T-cell (primary cell): ENCODE measurements at regions not wholly inside any gene's neighbourhood (a gene's known extent, or its start where the extent isn't known, plus 50 kb on each side); places are given as distances from the start of the nearest gene placed in this dataset.

ENCODE experiments used
- ATAC-seq, 4 experiments: fragments of 200-7000 bp in 3 of 4; fragments of 150-1000 bp in 1 of 4; cut with Tn5 transposase; replicated peaks in 1 of 4; 1 replicate in 3 of 4; 2 replicates in 1 of 4; pipeline ENCODE4 v1.10.0; 2021; ENCODE audit warnings: moderate library complexity in 3 of 4, mild to moderate bottlenecking in 2 of 4, moderate number of reproducible peaks in 1 of 4
- CTCF ChIA-PET, 2 donors: fragments of 300-600 bp; sonication (Branson Sonifier 250); formaldehyde crosslinking; loops; one replicate each; lab custom pipeline; 2022; ENCODE audit warnings: antibody characterized with exemption in 2 of 2; lab: Charles Lee
- POLR2A ChIA-PET, 2 donors: fragments of 300-600 bp; sonication (Branson Sonifier 250); formaldehyde crosslinking; loops; one replicate each; lab custom pipeline; 2022; ENCODE audit warnings: antibody characterized with exemption in 2 of 2; lab: Charles Lee
- DNase-seq, 35 experiments: peaks; one replicate each; pipeline versions ENCODE4 v3.0.0 to v3.0.0-alpha.2; 2013 to 2023
- H3K27ac ChIP-seq: one replicate; pipeline ENCODE4 v1.5.1; 2013; ENCODE audit warnings: low read length
- H3K27me3 ChIP-seq, 2 experiments: replicated peaks in 1 of 2; 1 replicate in 1 of 2; 2 replicates in 1 of 2; pipeline versions ENCODE4 v1.6.1 to v1.7.0; 2013; ENCODE audit warnings: low read length in 1 of 2, mixed read lengths in 1 of 2; ENCODE audit not compliant: control insufficient read depth in 2 of 2, insufficient read depth in 2 of 2; ENCODE audit errors: extremely low read depth in 1 of 2
- H3K36me3 ChIP-seq, 2 donors: 1 replicate in 1 of 2; 2 replicates in 1 of 2; pipeline versions ENCODE4 v1.6.1 to v1.7.0; 2013; ENCODE audit warnings: low read length in 1 of 2; ENCODE audit not compliant: control insufficient read depth in 2 of 2, insufficient read depth in 1 of 2; ENCODE audit errors: extremely low read depth in 1 of 2
- H3K4me1 ChIP-seq, 2 experiments: 1 replicate in 1 of 2; 2 replicates in 1 of 2; pipeline versions ENCODE4 v1.6.1 to v1.7.0; 2013; ENCODE audit warnings: low read length in 2 of 2, mixed read lengths in 1 of 2; ENCODE audit not compliant: insufficient read depth in 2 of 2, control insufficient read depth in 1 of 2; ENCODE audit errors: extremely low read depth in 1 of 2
- H3K4me3 ChIP-seq, 2 donors: 1 replicate in 1 of 2; 2 replicates in 1 of 2; pipeline versions ENCODE4 v1.5.1 to v1.7.0; 2013; ENCODE audit warnings: mild to moderate bottlenecking in 2 of 2, low read length in 1 of 2, moderate library complexity in 1 of 2; ENCODE audit not compliant: control insufficient read depth in 1 of 2; ENCODE audit errors: extremely low read depth in 1 of 2
- H3K9me3 ChIP-seq: 2 replicates; pipeline ENCODE4 v1.7.0; 2013
- H3K27ac Mint-ChIP-seq, 2 donors: one replicate each; pipeline ENCODE4 v1.8.0; 2020 to 2021; ENCODE audit warnings: mild to moderate bottlenecking in 2 of 2, mixed read lengths in 2 of 2
- H3K27me3 Mint-ChIP-seq, 2 donors: one replicate each; pipeline ENCODE4 v1.8.0; 2021 to 2022; ENCODE audit warnings: mixed read lengths in 2 of 2
- H3K36me3 Mint-ChIP-seq: one replicate; pipeline ENCODE4 v1.8.0; 2021; ENCODE audit warnings: mixed read lengths
- H3K4me1 Mint-ChIP-seq, 3 donors: one replicate each; pipeline ENCODE4 v1.8.0; 2020 to 2022; ENCODE audit warnings: mixed read lengths in 3 of 3, mild to moderate bottlenecking in 1 of 3
- H3K4me3 Mint-ChIP-seq, 3 donors: one replicate each; pipeline ENCODE4 v1.8.0; 2020 to 2022; ENCODE audit warnings: mild to moderate bottlenecking in 3 of 3, mixed read lengths in 3 of 3, moderate library complexity in 3 of 3
- H3K9me3 Mint-ChIP-seq, 3 donors: one replicate each; pipeline ENCODE4 v1.8.0; 2020 to 2022; ENCODE audit warnings: mixed read lengths in 3 of 3
- WGBS: methylation state at CpG from one replicate; pipeline ENCODE4 v1.1.5; 2013; ENCODE audit warnings: missing lambda C conversion rate; ENCODE audit not compliant: insufficient coverage; 5-methylcytosine and 5-hydroxymethylcytosine counted together

DNA sequence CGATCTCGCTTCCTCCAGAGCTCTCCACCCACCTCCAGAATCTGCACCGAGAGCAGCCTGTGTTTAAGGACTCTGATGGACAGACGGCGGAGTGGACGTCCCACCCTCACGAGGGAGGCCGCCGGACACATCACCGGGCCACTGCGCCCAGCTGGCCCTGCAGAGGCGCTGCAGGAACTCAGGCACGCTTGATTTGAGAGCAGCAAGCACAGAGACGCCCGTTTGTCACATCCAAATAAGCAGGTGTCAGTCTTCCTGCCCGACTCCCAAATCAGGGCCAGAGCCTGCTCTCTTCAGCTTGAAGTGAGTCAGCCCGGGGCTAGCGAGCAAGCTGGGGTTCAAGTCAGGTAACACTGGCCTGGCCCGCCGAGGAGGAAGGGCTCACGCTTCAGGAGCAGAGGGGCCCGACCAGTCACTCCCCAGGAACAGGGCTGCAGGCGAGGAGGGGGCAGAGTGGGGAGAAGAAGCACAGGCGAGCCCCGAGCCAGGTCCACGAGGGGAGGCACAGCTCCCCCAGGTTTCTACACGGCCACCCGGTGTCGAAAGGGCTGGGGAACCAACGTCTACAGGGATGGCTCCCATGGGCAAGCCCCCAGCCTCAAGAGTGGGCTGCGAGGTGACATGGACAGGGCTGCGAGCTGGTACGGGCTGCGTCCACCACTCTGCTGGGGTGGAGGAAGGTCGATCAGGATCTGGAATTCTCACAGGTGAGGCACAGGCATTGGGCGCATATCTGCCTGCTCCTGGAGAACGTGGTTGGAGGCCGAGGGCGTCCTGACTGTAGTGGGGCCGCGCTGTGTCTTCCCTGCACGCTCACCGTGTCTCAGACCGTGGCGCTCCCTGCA, 52.5 kb upstream of the CTDP1 start:
- ChIA-PET CTCF (no interaction called here), POLR2A (no interaction called here)
- WGBS, result 85% methylated on average over 45 of the region's 45 CpGs
- no peaks in the 10 kb centered on the region for H3K4me1 ChIP-seq
- Mint-ChIP-seq H3K27ac (no peak overlapping the region), H3K9me3 (no peaks in the 10 kb centered on the region), H3K4me3 (no peak overlapping the region), H3K36me3 (no peaks in the 10 kb centered on the region), H3K27me3 (peaks cover 4 to 19% of the 10 kb centered on the region in 2 donors), H3K4me1 (peaks cover 4 to 9% (median 6%) of the 10 kb centered on the region in 3 donors)
- ATAC-seq (no peak), DNase-seq (no peak)
- H3K27me3 ChIP-seq, result peaks cover 0 to 42% of the 10 kb centered on the region in 2 experiments
- no peak overlapping the region for H3K27ac ChIP-seq
- no peaks in the 10 kb centered on the region for H3K9me3 ChIP-seq
- H3K4me3 ChIP-seq, result no peak overlapping the region
- no peaks in the 10 kb centered on the region for H3K36me3 ChIP-seq

DNA sequence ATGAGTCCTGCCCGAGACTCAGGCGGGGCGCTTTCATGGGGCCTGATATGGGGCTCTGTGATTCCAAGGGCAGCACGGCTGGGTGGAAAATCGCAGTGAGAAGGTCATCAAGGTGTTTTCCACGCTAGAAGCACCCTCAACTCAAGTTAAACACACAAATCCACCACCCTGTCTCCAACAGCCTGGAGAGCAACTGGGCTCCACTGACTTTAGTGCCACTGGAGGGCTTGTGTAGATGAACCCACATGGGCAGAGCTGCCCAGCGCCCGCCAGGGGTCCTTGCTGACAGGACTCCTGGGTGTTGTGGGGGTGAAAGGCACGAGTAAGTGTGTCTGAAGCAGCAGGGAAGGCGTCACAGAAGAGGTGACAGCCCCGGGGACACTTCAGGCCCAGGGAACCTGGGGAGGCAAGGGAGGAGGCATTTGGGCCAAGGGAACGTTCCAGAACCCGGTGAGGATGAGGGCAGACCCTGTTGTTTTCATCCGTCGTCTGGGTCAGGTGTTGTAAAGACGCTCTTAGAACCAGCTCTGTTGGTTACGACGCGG, 51.8 kb upstream of the CTDP1 start:
- Mint-ChIP-seq H3K27ac (no peak overlapping the region), H3K9me3 (no peaks in the 10 kb centered on the region), H3K36me3 (no peaks in the 10 kb centered on the region), H3K4me3 (no peak overlapping the region), H3K4me1 (peaks cover 4 to 9% (median 6%) of the 10 kb centered on the region in 3 donors), H3K27me3 (peaks cover 4 to 19% of the 10 kb centered on the region in 2 donors)
- Histone ChIP-seq H3K36me3 (no peaks in the 10 kb centered on the region), H3K4me1 (no peaks in the 10 kb centered on the region), H3K4me3 (no peak overlapping the region), H3K27me3 (peaks cover 0 to 40% of the 10 kb centered on the region in 2 experiments), H3K9me3 (no peaks in the 10 kb centered on the region), H3K27ac (no peak overlapping the region)
- POLR2A ChIA-PET, result interaction anchor here in 1 of 2 donors (0.7 kb wide), 1 partner anchor 126 kb away, joined by 3 read pairs; no protein-coding TSS in a partner anchor
- WGBS, result 87% methylated on average over 15 of the region's 19 CpGs
- CTCF ChIA-PET, result interaction anchor here in 1 of 2 donors (0.6 kb wide), 1 partner anchor 1291 kb away, joined by 7 read pairs; no protein-coding TSS in a partner anchor
- DNase-seq (no peak), ATAC-seq (no peak)

DNA sequence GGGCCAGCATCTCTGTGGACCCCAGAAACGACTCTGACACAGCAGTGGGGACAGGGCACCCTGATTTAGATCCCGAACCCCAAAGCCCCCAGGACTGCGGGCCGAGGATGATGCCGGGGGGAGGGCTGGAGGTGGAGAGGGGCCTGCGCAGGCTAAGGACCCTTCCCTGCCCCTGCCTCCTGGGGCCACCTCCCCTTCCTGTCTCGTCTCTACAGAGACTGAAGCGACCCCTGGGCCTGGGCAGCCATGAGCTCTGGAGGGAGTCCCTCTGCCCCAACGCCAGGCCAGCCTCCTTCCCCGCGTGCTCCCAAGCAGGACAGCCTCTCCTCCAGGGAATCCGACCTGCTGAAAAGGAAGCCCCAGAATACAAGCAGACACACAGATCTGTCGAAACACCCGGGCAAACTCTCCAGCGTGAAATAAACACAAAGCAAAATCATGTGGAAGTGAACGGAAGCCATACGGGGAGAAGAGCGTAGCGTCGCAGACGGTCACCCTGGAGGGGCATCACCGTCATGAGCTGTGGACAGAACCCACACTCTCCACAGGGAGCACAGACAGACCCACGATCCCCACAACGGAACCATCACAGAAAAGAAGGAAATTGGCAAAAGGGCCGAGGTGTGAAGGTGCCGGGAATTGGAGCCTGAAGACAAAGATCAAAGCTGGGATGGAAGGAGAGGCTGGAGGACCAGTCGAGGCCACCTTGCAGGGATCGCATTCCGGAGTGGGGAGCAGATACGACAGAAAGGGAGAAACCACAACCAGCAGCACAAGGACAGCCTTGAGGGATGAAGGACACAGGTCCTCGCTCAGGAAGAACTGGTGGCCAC, 51.0 kb upstream of the CTDP1 start:
- Histone ChIP-seq H3K4me1 (no peaks in the 10 kb centered on the region), H3K27ac (no peak overlapping the region), H3K36me3 (no peaks in the 10 kb centered on the region), H3K27me3 (peaks cover 0 to 40% of the 10 kb centered on the region in 2 experiments), H3K9me3 (no peaks in the 10 kb centered on the region), H3K4me3 (no peak overlapping the region)
- Mint-ChIP-seq H3K36me3 (no peaks in the 10 kb centered on the region), H3K4me3 (no peak overlapping the region), H3K27ac (no peak overlapping the region), H3K27me3 (peaks cover 4 to 19% of the 10 kb centered on the region in 2 donors), H3K9me3 (no peaks in the 10 kb centered on the region), H3K4me1 (peaks cover 4 to 9% (median 6%) of the 10 kb centered on the region in 3 donors)
- 87% methylated on average over 15 of the region's 31 CpGs for WGBS
- ChIA-PET POLR2A (interaction anchor here in 1 of 2 donors (0.7 kb wide), 1 partner anchor 125 kb away, joined by 3 read pairs; no protein-coding TSS in a partner anchor), CTCF (interaction anchor here in 1 of 2 donors (0.6 kb wide), 1 partner anchor 1292 kb away, joined by 7 read pairs; no protein-coding TSS in a partner anchor)
- ATAC-seq, result no peak
- DNase-seq, result no peak

DNA sequence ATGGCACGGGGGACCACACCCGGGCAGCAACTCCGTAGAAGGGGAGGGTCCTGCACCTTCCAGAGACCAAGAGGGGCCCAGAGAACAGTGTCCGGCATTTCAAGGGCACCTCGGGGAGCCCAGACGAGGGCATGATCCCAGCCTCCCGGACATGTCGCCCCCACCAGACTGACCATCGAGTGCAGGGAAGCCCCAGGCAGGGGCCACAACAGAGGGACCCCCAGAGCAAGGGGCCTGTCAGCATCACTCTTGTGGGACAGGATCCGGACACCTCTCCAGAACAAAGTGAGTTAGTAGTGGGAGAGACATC, 50.4 kb upstream of the CTDP1 start:
- Histone ChIP-seq H3K4me3 (no peak overlapping the region), H3K27me3 (peaks cover 0 to 37% of the 10 kb centered on the region in 2 experiments), H3K4me1 (no peaks in the 10 kb centered on the region), H3K36me3 (no peaks in the 10 kb centered on the region), H3K9me3 (no peaks in the 10 kb centered on the region), H3K27ac (no peak overlapping the region)
- Mint-ChIP-seq H3K9me3 (no peaks in the 10 kb centered on the region), H3K27ac (no peak overlapping the region), H3K4me1 (peaks cover 4 to 9% (median 6%) of the 10 kb centered on the region in 3 donors), H3K4me3 (no peak overlapping the region), H3K27me3 (peaks cover 3 to 14% of the 10 kb centered on the region in 2 donors), H3K36me3 (no peaks in the 10 kb centered on the region)
- ChIA-PET CTCF (no interaction called here), POLR2A (no interaction called here)
- DNase-seq, result no peak
- 88% methylated on average over 9 of the region's 10 CpGs for WGBS
- ATAC-seq, result no peak

DNA sequence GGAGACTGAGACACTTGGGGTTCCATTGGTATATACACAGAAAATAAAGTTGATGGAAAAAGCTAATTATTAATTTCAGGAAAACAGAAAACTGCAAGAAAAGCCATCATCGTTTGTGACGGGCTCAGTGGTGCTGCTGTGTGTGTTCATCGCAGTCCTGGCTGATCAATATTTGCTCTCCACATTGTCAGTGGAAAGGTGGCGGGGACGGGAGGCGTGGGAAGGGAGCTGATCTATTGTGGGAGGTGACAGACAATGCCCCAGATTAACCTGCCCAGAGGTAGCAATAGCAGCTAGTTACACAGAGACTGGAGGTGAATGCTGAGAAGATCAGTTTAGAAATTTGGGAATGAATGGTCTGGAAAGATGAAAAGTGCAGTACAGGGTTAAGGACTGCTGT, 50.0 kb upstream of the CTDP1 start:
- no peak for ATAC-seq
- peaks cover 4 to 6% (median 6%) of the 10 kb centered on the region in 3 donors for H3K4me1 Mint-ChIP-seq

More for the DNA sequence above, 50.0 kb upstream of the CTDP1 start:
- no peak overlapping the region for H3K4me3 ChIP-seq
- WGBS, result 89% methylated on average over 6 of the region's 6 CpGs
- no peak for DNase-seq
- Mint-ChIP-seq H3K27ac (no peak overlapping the region), H3K36me3 (no peaks in the 10 kb centered on the region), H3K27me3 (peaks cover 0 to 11% of the 10 kb centered on the region in 2 donors), H3K4me3 (no peak overlapping the region), H3K9me3 (no peaks in the 10 kb centered on the region)
- CTCF ChIA-PET, result no interaction called here
- no peaks in the 10 kb centered on the region for H3K4me1 ChIP-seq
- POLR2A ChIA-PET, result no interaction called here
- H3K27me3 ChIP-seq, result peaks cover 0 to 37% of the 10 kb centered on the region in 2 experiments
- no peaks in the 10 kb centered on the region for H3K9me3 ChIP-seq
- H3K27ac ChIP-seq, result no peak overlapping the region
- H3K36me3 ChIP-seq, result no peaks in the 10 kb centered on the region
